Type B pancreatic cell (in vitro differentiated cells): ENCODE measurements at regions not wholly inside any gene's neighbourhood (a gene's known extent, or its start where the extent isn't known, plus 50 kb on each side); places are given as distances from the start of the nearest gene placed in this dataset.
"Not testable (repeated sequence)": the region's sequence is repeated elsewhere in the genome, so short reads cannot be mapped to it uniquely, and the experiment has no call there.

Experiments used
- DNase-seq: peaks from one replicate; pipeline ENCODE4 v3.0.0; 2021; ENCODE audit warnings: mixed read lengths; ENCODE audit not compliant: unreplicated experiment; ENCODE audit errors: extremely low spot score
- H3K27ac Mint-ChIP-seq: 2 replicates; pipeline ENCODE4 v1.8.0; 2021; ENCODE audit warnings: mild to moderate bottlenecking, mixed read lengths
- H3K27me3 Mint-ChIP-seq: 2 replicates; pipeline ENCODE4 v1.8.0; 2021; ENCODE audit warnings: mixed read lengths
- H3K36me3 Mint-ChIP-seq: 2 replicates; pipeline ENCODE4 v1.8.0; 2021; ENCODE audit warnings: mixed read lengths
- H3K4me1 Mint-ChIP-seq: one replicate; pipeline ENCODE4 v1.8.0; 2021; ENCODE audit warnings: mixed read lengths; ENCODE audit not compliant: unreplicated experiment
- H3K4me3 Mint-ChIP-seq: 2 replicates; pipeline ENCODE4 v1.8.0; 2021; ENCODE audit warnings: mild to moderate bottlenecking, mixed read lengths
- H3K9me3 Mint-ChIP-seq: 2 replicates; pipeline ENCODE4 v1.8.0; 2021; ENCODE audit warnings: mixed read lengths
- CTCF ChIP-seq: fragments of 200-600 bp; sonication (generic); conservative IDR thresholded peaks from 2 replicates; pipeline ENCODE4 v1.5.0; 2021; ENCODE audit warnings: antibody characterized with exemption, mild to moderate bottlenecking

GRCh38 chr11:49316180-49316579 is 107.8 kb upstream of the FOLH1 start:
- H3K36me3 Mint-ChIP-seq: no peaks in the 10 kb centered on the region
- H3K27me3 Mint-ChIP-seq: no peaks in the 10 kb centered on the region
- H3K4me1 Mint-ChIP-seq: no peaks in the 10 kb centered on the region
- no peak overlapping the region for H3K27ac Mint-ChIP-seq
- H3K4me3 Mint-ChIP-seq: no peak overlapping the region
- DNase-seq: no peak
- TF ChIP-seq CTCF: no peak
- no peaks in the 10 kb centered on the region for H3K9me3 Mint-ChIP-seq

- Mint-ChIP-seq H3K4me1 (no peaks in the 10 kb centered on the region), H3K9me3 (no peaks in the 10 kb centered on the region), H3K4me3 (no peak overlapping the region)
Observed at GRCh38 chr11:49303080-49303479, 94.7 kb upstream of the FOLH1 start.

GRCh38 chr11:49302360-49302759 is 94.0 kb upstream of the FOLH1 start:
- no peaks in the 10 kb centered on the region for H3K27me3 Mint-ChIP-seq
- DNase-seq: no peak
- peak; percentile 32 for TF ChIP-seq CTCF
- H3K27ac Mint-ChIP-seq: no peak overlapping the region
- no peaks in the 10 kb centered on the region for H3K4me1 Mint-ChIP-seq
- no peaks in the 10 kb centered on the region for H3K9me3 Mint-ChIP-seq
- no peaks in the 10 kb centered on the region for H3K36me3 Mint-ChIP-seq
- no peak overlapping the region for H3K4me3 Mint-ChIP-seq

More at GRCh38 chr11:49303080-49303479, 94.7 kb upstream of the FOLH1 start:
- H3K36me3 Mint-ChIP-seq: no peaks in the 10 kb centered on the region
- DNase-seq: no peak
- no peak overlapping the region for H3K27ac Mint-ChIP-seq
- TF ChIP-seq CTCF: no peak
- H3K27me3 Mint-ChIP-seq: no peaks in the 10 kb centered on the region

GRCh38 chr11:49298017-49298416 is 89.6 kb upstream of the FOLH1 start:
- H3K27me3 Mint-ChIP-seq, H3K36me3 Mint-ChIP-seq, H3K27ac Mint-ChIP-seq, DNase-seq, H3K4me3 Mint-ChIP-seq, H3K4me1 Mint-ChIP-seq, H3K9me3 Mint-ChIP-seq: not testable (repeated sequence)

GRCh38 chr11:49283911-49284310 is 75.5 kb upstream of the FOLH1 start:
- not testable (repeated sequence) for H3K9me3 Mint-ChIP-seq, H3K36me3 Mint-ChIP-seq, H3K27me3 Mint-ChIP-seq, H3K4me1 Mint-ChIP-seq, DNase-seq, H3K4me3 Mint-ChIP-seq, H3K27ac Mint-ChIP-seq

- not testable (repeated sequence) for H3K27ac Mint-ChIP-seq, DNase-seq
Observed at GRCh38 chr11:49283282-49283681, 74.9 kb upstream of the FOLH1 start.

GRCh38 chr11:49282125-49282524 is 73.7 kb upstream of the FOLH1 start:
- not testable (repeated sequence) for H3K27ac Mint-ChIP-seq

More at GRCh38 chr11:49283282-49283681, 74.9 kb upstream of the FOLH1 start:
- H3K36me3 Mint-ChIP-seq, H3K4me1 Mint-ChIP-seq, H3K27me3 Mint-ChIP-seq, H3K9me3 Mint-ChIP-seq: not testable (repeated sequence)
- H3K4me3 Mint-ChIP-seq: peak overlapping the region; percentile 59

GRCh38 chr11:49277951-49278350 is 69.5 kb upstream of the FOLH1 start:
- not testable (repeated sequence) for H3K4me3 Mint-ChIP-seq, H3K4me1 Mint-ChIP-seq, H3K27me3 Mint-ChIP-seq, H3K9me3 Mint-ChIP-seq, H3K36me3 Mint-ChIP-seq, H3K27ac Mint-ChIP-seq, DNase-seq

More at GRCh38 chr11:49282125-49282524, 73.7 kb upstream of the FOLH1 start:
- not testable (repeated sequence) for H3K27me3 Mint-ChIP-seq, H3K9me3 Mint-ChIP-seq, DNase-seq, H3K36me3 Mint-ChIP-seq, H3K4me1 Mint-ChIP-seq, H3K4me3 Mint-ChIP-seq
